Smooth muscle cell (in vitro differentiated cells): ENCODE measurements at regions not wholly inside any gene's neighbourhood (a gene's known extent, or its start where the extent isn't known, plus 50 kb on each side); places are given as distances from the start of the nearest gene placed in this dataset.

ENCODE experiments used
- DNase-seq: peaks from one replicate; lab custom pipeline; 2025; ENCODE audit not compliant: unreplicated experiment; lab: John Stamatoyannopoulos, UW
- H2AFZ ChIP-seq: fragments of 200-600 bp; sonication (generic); 2 replicates; pipeline ENCODE4 v1.6.0; 2016; ENCODE audit warnings: antibody characterized with exemption, low read depth, mild to moderate bottlenecking
- H3F3A ChIP-seq: fragments of 200-600 bp; sonication (generic); 2 replicates; pipeline ENCODE4 v1.6.0; 2017; ENCODE audit warnings: antibody characterized with exemption, low read depth
- H3K27ac ChIP-seq: fragments of 200-600 bp; sonication (generic); 2 replicates; pipeline ENCODE4 v1.5.1; 2016; ENCODE audit warnings: low read depth, mild to moderate bottlenecking
- H3K27me3 ChIP-seq: fragments of 200-600 bp; sonication (generic); 2 replicates; pipeline ENCODE4 v1.6.1; 2016; ENCODE audit warnings: low read depth, mild to moderate bottlenecking
- H3K36me3 ChIP-seq: fragments of 200-600 bp; sonication (generic); 2 replicates; pipeline ENCODE4 v1.5.1; 2016; ENCODE audit warnings: low read depth
- H3K4me1 ChIP-seq: fragments of 200-600 bp; sonication (generic); 2 replicates; pipeline ENCODE4 v1.5.1; 2016; ENCODE audit warnings: low read depth
- H3K4me2 ChIP-seq: fragments of 200-600 bp; sonication (generic); 2 replicates; pipeline ENCODE4 v1.6.0; 2016; ENCODE audit warnings: mild to moderate bottlenecking
- H3K4me3 ChIP-seq: fragments of 200-600 bp; sonication (generic); 2 replicates; pipeline ENCODE4 v1.5.1; 2016; ENCODE audit warnings: mild to moderate bottlenecking
- H3K79me2 ChIP-seq: fragments of 200-600 bp; sonication (generic); 2 replicates; pipeline ENCODE4 v1.6.0; 2016; ENCODE audit warnings: low read depth, mild to moderate bottlenecking
- H3K9ac ChIP-seq: fragments of 200-600 bp; sonication (generic); 2 replicates; pipeline ENCODE4 v1.6.0; 2016; ENCODE audit warnings: low read depth
- H3K9me3 ChIP-seq: fragments of 200-600 bp; sonication (generic); replicated peaks from 2 replicates; pipeline ENCODE4 v1.5.1; 2016; ENCODE audit warnings: low read depth
- H4K20me1 ChIP-seq: fragments of 200-600 bp; sonication (generic); 2 replicates; pipeline ENCODE4 v1.6.0; 2016; ENCODE audit warnings: low read depth
- WGBS: methylation state at CpG from one replicate; pipeline ENCODE4 v1.1.7; 2016; ENCODE audit warnings: low lambda C conversion rate; 5-methylcytosine and 5-hydroxymethylcytosine counted together
- TF ChIP-seq, protein P1 (sequence below): fragments of 200-600 bp; sonication (generic); IDR thresholded peaks from 2 replicates; pipeline ENCODE4 v1.5.1; 2017; ENCODE audit warnings: borderline replicate concordance, mild to moderate bottlenecking, antibody characterized with exemption; ENCODE audit not compliant: insufficient read depth, poor library complexity, severe bottlenecking

DNA sequence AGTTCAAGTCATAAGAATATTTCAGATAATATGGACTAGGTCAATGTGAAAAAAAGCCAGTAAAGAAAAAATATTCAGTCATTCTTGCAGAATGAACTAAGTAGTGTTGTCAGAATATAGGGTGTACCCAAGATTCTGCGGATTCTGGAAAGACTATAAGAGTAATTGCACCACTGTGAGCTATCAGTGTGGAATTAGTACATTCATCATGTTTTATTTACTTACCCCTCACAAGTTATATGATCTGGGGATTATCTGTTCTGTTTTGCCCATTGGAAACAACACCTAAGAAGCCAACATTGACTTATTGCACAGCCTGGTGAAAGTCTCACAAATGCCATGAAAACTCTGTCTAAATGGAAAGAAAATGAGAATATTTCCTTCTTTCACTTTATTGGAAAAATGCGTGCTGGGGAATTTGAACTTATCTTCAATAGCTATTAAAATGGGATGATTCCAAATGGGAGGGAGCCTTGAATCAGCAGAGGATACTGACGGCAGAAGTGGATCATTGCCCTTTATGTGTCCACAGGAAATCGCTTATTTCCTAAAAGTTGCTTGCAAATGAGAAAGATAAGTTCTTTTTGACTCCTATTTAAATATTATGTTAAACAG is 563.3 kb upstream of the POM121L12 start:
- Histone ChIP-seq H3K9me3 (no peaks in the 10 kb centered on the region), H4K20me1 (no peaks in the 10 kb centered on the region), H3K4me1 (no peaks in the 10 kb centered on the region), H3K4me3 (no peak overlapping the region), H3K4me2 (no peak overlapping the region), H3K27me3 (no peaks in the 10 kb centered on the region), H3K27ac (no peak overlapping the region), H3K79me2 (no peaks in the 10 kb centered on the region), H3F3A (no peaks in the 10 kb centered on the region), H2AFZ (no peak overlapping the region), H3K36me3 (no peaks in the 10 kb centered on the region), H3K9ac (no peak overlapping the region)
- DNase-seq = no peak
- 88% methylated on average over 4 of the region's 4 CpGs for WGBS
- TF ChIP-seq, protein P1, sequence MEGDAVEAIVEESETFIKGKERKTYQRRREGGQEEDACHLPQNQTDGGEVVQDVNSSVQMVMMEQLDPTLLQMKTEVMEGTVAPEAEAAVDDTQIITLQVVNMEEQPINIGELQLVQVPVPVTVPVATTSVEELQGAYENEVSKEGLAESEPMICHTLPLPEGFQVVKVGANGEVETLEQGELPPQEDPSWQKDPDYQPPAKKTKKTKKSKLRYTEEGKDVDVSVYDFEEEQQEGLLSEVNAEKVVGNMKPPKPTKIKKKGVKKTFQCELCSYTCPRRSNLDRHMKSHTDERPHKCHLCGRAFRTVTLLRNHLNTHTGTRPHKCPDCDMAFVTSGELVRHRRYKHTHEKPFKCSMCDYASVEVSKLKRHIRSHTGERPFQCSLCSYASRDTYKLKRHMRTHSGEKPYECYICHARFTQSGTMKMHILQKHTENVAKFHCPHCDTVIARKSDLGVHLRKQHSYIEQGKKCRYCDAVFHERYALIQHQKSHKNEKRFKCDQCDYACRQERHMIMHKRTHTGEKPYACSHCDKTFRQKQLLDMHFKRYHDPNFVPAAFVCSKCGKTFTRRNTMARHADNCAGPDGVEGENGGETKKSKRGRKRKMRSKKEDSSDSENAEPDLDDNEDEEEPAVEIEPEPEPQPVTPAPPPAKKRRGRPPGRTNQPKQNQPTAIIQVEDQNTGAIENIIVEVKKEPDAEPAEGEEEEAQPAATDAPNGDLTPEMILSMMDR = no peak

DNA sequence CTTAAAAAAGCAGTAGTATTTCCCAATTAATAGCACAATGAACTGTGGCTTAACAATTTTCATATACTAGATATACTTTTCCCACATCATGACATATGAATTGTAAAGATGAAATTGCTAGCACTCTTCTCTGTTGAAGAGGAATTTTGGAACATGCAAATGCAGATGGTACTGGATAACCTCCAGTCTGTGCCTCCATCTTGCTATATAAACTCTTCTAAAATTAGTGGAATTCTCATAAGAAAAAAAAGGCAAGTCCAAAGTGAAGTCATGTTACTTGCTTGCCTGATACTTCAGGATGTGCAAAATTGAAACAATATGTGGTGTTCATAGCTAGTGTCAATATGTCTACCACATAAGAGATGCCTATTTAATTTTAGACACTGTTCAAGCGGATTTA is 570.2 kb upstream of the POM121L12 start:
- H2AFZ ChIP-seq = no peak overlapping the region
- no peaks in the 10 kb centered on the region for H3K9me3 ChIP-seq
- H4K20me1 ChIP-seq = no peaks in the 10 kb centered on the region
- no peaks in the 10 kb centered on the region for H3K4me1 ChIP-seq
- H3K4me2 ChIP-seq = no peak overlapping the region
- no peak overlapping the region for H3K27ac ChIP-seq
- 91% methylated on average over 1 of the region's 1 CpG for WGBS
- no peaks in the 10 kb centered on the region for H3K27me3 ChIP-seq
- H3K9ac ChIP-seq = no peak overlapping the region
- no peak overlapping the region for H3K4me3 ChIP-seq
- H3K36me3 ChIP-seq = no peaks in the 10 kb centered on the region
- DNase-seq = no peak
- TF ChIP-seq, protein P1 = no peak
- no peaks in the 10 kb centered on the region for H3F3A ChIP-seq
- H3K79me2 ChIP-seq = no peaks in the 10 kb centered on the region

DNA sequence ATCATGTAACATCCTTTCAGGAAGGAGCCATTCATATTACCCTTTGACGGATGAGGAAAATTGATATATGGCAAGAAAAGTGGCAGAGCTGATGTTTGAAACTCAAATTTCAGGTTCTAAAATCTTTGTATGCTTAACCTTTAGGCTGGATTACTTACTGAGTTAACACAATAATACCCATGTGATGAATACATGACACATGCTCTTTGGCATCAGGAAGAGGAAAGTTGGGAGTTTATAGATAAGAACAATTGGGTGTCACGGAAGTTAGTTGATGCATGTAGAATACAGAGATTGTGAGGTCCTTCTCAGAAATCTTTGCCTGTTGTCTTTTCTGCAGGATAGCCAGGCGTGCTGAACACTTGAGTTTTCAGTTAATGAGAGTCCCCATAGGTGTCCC is 572.1 kb upstream of the POM121L12 start:
- Histone ChIP-seq H3K27ac (no peak overlapping the region), H3K4me2 (no peak overlapping the region), H3K79me2 (no peaks in the 10 kb centered on the region), H2AFZ (no peak overlapping the region), H4K20me1 (no peaks in the 10 kb centered on the region), H3K9ac (no peak overlapping the region), H3K9me3 (no peaks in the 10 kb centered on the region), H3K4me3 (no peak overlapping the region), H3K36me3 (no peaks in the 10 kb centered on the region), H3K27me3 (no peaks in the 10 kb centered on the region), H3F3A (no peaks in the 10 kb centered on the region), H3K4me1 (no peaks in the 10 kb centered on the region)
- TF ChIP-seq, protein P1 = no peak
- 84% methylated on average over 3 of the region's 3 CpGs for WGBS
- DNase-seq = no peak

DNA sequence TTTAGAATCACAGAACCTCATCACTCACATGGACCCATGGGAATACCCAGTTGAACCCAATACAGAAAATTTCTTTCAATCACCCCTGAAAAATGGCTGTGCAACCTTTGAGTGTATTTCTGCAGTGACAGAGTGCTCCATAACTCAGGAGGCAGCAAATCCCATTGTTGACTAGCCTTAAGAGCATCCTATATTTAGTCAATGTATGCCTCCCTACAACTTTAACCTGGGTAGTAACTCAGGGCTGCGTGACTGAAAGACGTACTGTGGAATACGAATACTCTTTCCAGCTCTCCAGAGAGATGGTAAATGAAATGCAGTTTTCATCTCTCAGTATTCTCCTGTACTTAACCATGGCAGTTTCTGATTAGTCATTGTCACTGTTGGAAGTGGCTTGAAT is 573.0 kb upstream of the POM121L12 start:
- Histone ChIP-seq H3K27me3 (no peaks in the 10 kb centered on the region), H3F3A (no peaks in the 10 kb centered on the region), H3K27ac (no peak overlapping the region), H3K4me1 (no peaks in the 10 kb centered on the region), H3K4me3 (no peak overlapping the region), H3K4me2 (no peak overlapping the region), H3K9ac (no peak overlapping the region), H4K20me1 (no peaks in the 10 kb centered on the region), H3K79me2 (no peaks in the 10 kb centered on the region), H2AFZ (no peak overlapping the region), H3K9me3 (no peaks in the 10 kb centered on the region), H3K36me3 (no peaks in the 10 kb centered on the region)
- WGBS = 99% methylated on average over 3 of the region's 3 CpGs
- DNase-seq = no peak
- TF ChIP-seq, protein P1 = no peak
